Esophagus muscularis mucosa (tissue), 4 donors: ENCODE measurements at regions not wholly inside any gene's neighbourhood (a gene's known extent, or its start where the extent isn't known, plus 50 kb on each side); places are given as distances from the start of the nearest gene placed in this dataset.

Experiments
- DNase-seq: peaks from one replicate; pipeline ENCODE4 v3.0.0-alpha.2; 2017; ENCODE audit errors: extremely low spot score
- H3K27ac ChIP-seq, 4 donors: fragments of 200-600 bp; sonication (generic); replicated peaks in 1 of 4; 1 replicate in 3 of 4; 2 replicates in 1 of 4; pipeline ENCODE4 v1.5.1; 2016 to 2019; ENCODE audit warnings: mild to moderate bottlenecking in 1 of 4
- H3K27me3 ChIP-seq, 4 donors: fragments of 200-600 bp; sonication (generic); one replicate each; pipeline versions ENCODE4 v1.5.1 to v1.6.0; 2016 to 2019
- H3K36me3 ChIP-seq, 4 donors: fragments of 200-600 bp; sonication (generic); one replicate each; pipeline ENCODE4 v1.5.1; 2016 to 2019
- H3K4me1 ChIP-seq, 4 donors: fragments of 200-600 bp; sonication (generic); one replicate each; pipeline ENCODE4 v1.5.1; 2016 to 2019
- H3K4me3 ChIP-seq, 4 donors: fragments of 200-600 bp; sonication (generic); 1 replicate in 2 of 4; 2 replicates in 2 of 4; pipeline ENCODE4 v1.5.1; 2016 to 2019; ENCODE audit warnings: mild to moderate bottlenecking in 4 of 4, moderate library complexity in 1 of 4
- H3K9me3 ChIP-seq, 4 donors: fragments of 200-600 bp; sonication (generic); 1 replicate in 3 of 4; 2 replicates in 1 of 4; pipeline ENCODE4 v1.5.1; 2016 to 2019
- CTCF ChIP-seq, 3 experiments: fragments of 200-600 bp in 2 of 3; fragments of 450-650 bp in 1 of 3; sonication (generic) in 2 of 3; IDR thresholded peaks; one replicate each; pipeline ENCODE4 v1.5.1; 2017 to 2019; ENCODE audit warnings: antibody characterized with exemption in 3 of 3, mild to moderate bottlenecking in 2 of 3, moderate library complexity in 1 of 3
- EP300 ChIP-seq: sonication (generic); formaldehyde crosslinking; IDR thresholded peaks from one replicate; pipeline ENCODE4 v1.6.1; 2017; ENCODE audit warnings: antibody characterized with exemption
- POLR2A ChIP-seq: fragments of 450-650 bp; IDR thresholded peaks from one replicate; pipeline ENCODE4 v1.6.1; 2017; ENCODE audit warnings: antibody characterized with exemption, moderate library complexity, mild to moderate bottlenecking, low read depth
- POLR2AphosphoS5 ChIP-seq, 2 donors: sonication (generic); formaldehyde crosslinking; IDR thresholded peaks; one replicate each; pipeline ENCODE4 v1.6.1; 2017; ENCODE audit warnings: antibody characterized with exemption in 2 of 2
- WGBS: methylation state at CpG from one replicate; pipeline ENCODE4 v1.1.5; 2018; 5-methylcytosine and 5-hydroxymethylcytosine counted together
- intact Hi-C: fragments of 100-400 bp; cut with DNase I; formaldehyde crosslinking; loops from one replicate; pipeline ENCODE4 v1.15.1; 2023

DNA sequence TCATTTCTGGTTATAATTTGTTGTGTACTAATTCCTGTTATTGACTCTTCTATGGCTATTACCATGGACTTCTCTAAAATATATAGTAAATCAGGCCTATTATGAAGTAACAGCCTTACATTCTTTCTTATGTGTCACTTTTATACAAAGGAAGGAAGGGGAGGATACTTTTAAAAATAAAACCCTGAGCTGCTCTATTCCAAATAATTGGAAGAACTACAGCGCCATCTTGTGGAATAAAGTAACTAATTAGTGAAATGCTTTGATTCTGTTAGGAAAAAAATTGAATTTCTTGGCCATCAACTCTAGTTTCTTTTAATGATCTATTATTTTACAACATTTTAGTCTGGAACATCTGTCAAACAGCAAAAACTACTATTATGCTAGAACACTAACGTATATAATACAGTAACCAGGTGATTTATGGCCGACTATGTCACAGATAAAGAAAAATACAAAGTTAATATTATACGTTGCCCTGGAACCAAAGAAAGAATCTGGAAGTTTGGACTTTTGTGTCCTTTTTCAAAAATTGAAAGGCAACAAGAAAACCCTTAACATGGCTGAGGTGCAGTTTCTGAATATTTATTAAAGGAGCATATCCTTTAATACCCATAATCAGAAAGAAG lies 55.0 kb upstream of the NELL2 start:
- no peaks in the 10 kb centered on the region for H3K4me1 ChIP-seq
- no peaks in the 10 kb centered on the region for H3K27me3 ChIP-seq
- H3K36me3 ChIP-seq: no peaks in the 10 kb centered on the region
- WGBS: 42% methylated on average over 4 of the region's 4 CpGs
- intact Hi-C loops: no loop called here
- no peak overlapping the region for H3K4me3 ChIP-seq
- no peak for DNase-seq
- no peak for TF ChIP-seq POLR2AphosphoS5 (IDR thresholded peaks at IDR 0.05)
- TF ChIP-seq CTCF (IDR thresholded peaks at IDR 0.05): peak; percentile 41 to 47 (median 44)
- TF ChIP-seq EP300: no peak
- TF ChIP-seq POLR2A: no peak
- no peaks in the 10 kb centered on the region for H3K9me3 ChIP-seq
- no peak overlapping the region for H3K27ac ChIP-seq

DNA sequence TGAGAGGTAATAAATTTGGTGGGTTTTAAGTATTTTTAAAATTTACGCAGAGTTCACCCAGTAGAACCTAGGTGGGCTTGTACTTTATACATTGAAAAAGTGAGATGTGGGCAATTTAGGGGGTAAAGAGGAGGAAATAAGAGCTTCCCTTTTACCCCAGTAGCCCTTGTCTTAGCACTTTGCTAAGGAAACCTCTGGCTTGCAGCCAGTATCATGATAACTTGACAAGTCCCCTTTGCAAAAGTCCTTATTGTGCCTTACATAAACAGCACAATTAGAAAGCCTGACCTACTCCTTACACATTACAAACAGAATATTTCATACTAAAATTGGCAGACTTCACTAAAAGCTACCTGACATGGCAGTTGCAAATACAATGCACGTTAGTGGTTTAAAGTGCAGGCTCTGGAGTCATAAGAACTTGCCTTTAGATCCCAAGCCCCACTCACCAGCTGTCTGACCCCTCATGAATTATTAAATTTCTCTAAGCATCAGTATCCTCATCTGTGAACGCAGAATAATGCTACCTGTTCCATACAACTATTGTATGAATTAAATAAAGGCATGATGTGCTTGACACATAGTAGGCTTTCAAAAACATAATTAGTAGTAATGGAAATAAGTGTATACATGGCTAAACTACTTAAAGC lies 53.2 kb upstream of the NELL2 start:
- H3K4me3 ChIP-seq: no peak overlapping the region
- H3K9me3 ChIP-seq: no peaks in the 10 kb centered on the region
- H3K4me1 ChIP-seq: no peaks in the 10 kb centered on the region
- TF ChIP-seq CTCF (IDR thresholded peaks at IDR 0.05): no peak
- no peak for TF ChIP-seq POLR2AphosphoS5 (IDR thresholded peaks at IDR 0.05)
- no peak for TF ChIP-seq EP300
- no peak for TF ChIP-seq POLR2A
- intact Hi-C loops: loop anchor here (10.0 kb wide), 1 partner anchor 905 kb away; no protein-coding TSS in a partner anchor
- no peaks in the 10 kb centered on the region for H3K36me3 ChIP-seq
- H3K27ac ChIP-seq: no peak overlapping the region
- H3K27me3 ChIP-seq: no peaks in the 10 kb centered on the region
- no peak for DNase-seq
- 65% methylated on average over 3 of the region's 3 CpGs for WGBS
